ENCODE measurements at regions not wholly inside any gene's neighbourhood (a gene's known extent, or its start where the extent isn't known, plus 50 kb on each side); places are given as distances from the start of the nearest gene placed in this dataset.

- Histone ChIP-seq H3K79me2 (replicated peaks; ENCODE audit: insufficient read depth) (no peaks in the 10 kb centered on the region), H3K4me3 (no peak overlapping the region), H3K4me2 (peak overlapping the region; percentile 2), H4K20me1 (replicated peaks; ENCODE audit: insufficient read depth) (no peaks in the 10 kb centered on the region), H3K4me1 (ENCODE audit: insufficient read depth) (peaks cover 36% of the 10 kb centered on the region), H3K27me3 (ENCODE audit: insufficient read depth) (no peaks in the 10 kb centered on the region), H3F3A (replicated peaks; ENCODE audit: low read depth) (no peaks in the 10 kb centered on the region), H2AFZ (no peak overlapping the region), H3K27ac (ENCODE audit: low read depth) (peak overlapping the region; percentile 4; the same call in 1 of the 2 replicates), H3K36me3 (ENCODE audit: insufficient read depth) (no peaks in the 10 kb centered on the region), H3K9me2 (ENCODE audit: insufficient read depth) (peaks cover 11% of the 10 kb centered on the region)
- H3K27me3 Mint-ChIP-seq (ENCODE audit: insufficient read depth, low read depth, poor library complexity), result peaks cover 9% of the 10 kb centered on the region
- H3K9me3 Mint-ChIP-seq, result peaks cover 10% of the 10 kb centered on the region; the same call in 2 of the 3 replicates
- ATAC-seq, result peak; percentile 51
- peaks cover 58% of the 10 kb centered on the region for H3K4me1 Mint-ChIP-seq
- TF ChIP-seq ETS1 (IDR thresholded peaks at IDR 0.05), result no peak
- no peak for TF ChIP-seq ZNF331 (CRISPR knock-in tag; IDR thresholded peaks at IDR 0.05; ENCODE audit: low read depth)
- no peak for TF ChIP-seq CREB1 (CRISPR knock-in tag; IDR thresholded peaks at IDR 0.05; ENCODE audit: low read depth)
- TF ChIP-seq REST (IDR thresholded peaks at IDR 0.05; ENCODE audit: unreplicated experiment), result no peak
- no peak for TF ChIP-seq EZH2 (IDR thresholded peaks at IDR 0.05; ENCODE audit: low read depth, unreplicated experiment)
- TF ChIP-seq ZNF114 (CRISPR knock-in tag; IDR thresholded peaks at IDR 0.05), result no peak
- TF ChIP-seq JUNB (IDR thresholded peaks at IDR 0.05; ENCODE audit: unreplicated experiment), result no peak
- no peak for TF ChIP-seq NANOG (IDR thresholded peaks at IDR 0.05; ENCODE audit: borderline replicate concordance)
- TF ChIP-seq POLR2AphosphoS5 (IDR thresholded peaks at IDR 0.05; ENCODE audit: low read depth), result no peak
- no peak for TF ChIP-seq ZNF462 (CRISPR knock-in tag; IDR thresholded peaks at IDR 0.05)
- peaks cover 8% of the 10 kb centered on the region for H3K36me3 Mint-ChIP-seq (ENCODE audit: low read depth)
- DNase-seq (ENCODE audit: low spot score), result peak; percentile 41
- H3K27ac Mint-ChIP-seq, result peak overlapping the region; percentile 77
- no peak overlapping the region for H3K4me3 Mint-ChIP-seq
Measured at GRCh38 chr4:41432219-41432618, 105.7 kb upstream of the LIMCH1 start.
